IMR-90 (cell line): ENCODE measurements at regions not wholly inside any gene's neighbourhood (a gene's known extent, or its start where the extent isn't known, plus 50 kb on each side); places are given as distances from the start of the nearest gene placed in this dataset.

ENCODE experiments used
- ATAC-seq: fragments of 200-7000 bp; cut with Tn5 transposase; 2 replicates; pipeline ENCODE4 v1.9.1; 2020; ENCODE audit warnings: low read depth, mild to moderate bottlenecking, moderate library complexity
- BruUV-seq: library from RNA; stranded (reverse); fragments of 400-500 nt; replicated peaks from 2 replicates; lab custom pipeline; 2021; lab: Mats Ljungman, UMichigan
- CTCF ChIA-PET: fragments of 300-600 bp; formaldehyde crosslinking; extraction: SDS; loops from one replicate; lab custom pipeline; 2021; ENCODE audit warnings: antibody characterized with exemption; lab: Yijun Ruan, JAX
- POLR2A ChIA-PET: fragments of 300-600 bp; sonication (Branson Sonifier 250); formaldehyde crosslinking; loops from one replicate; lab custom pipeline; 2022; ENCODE audit warnings: antibody characterized with exemption; ENCODE audit not compliant: unreplicated experiment; lab: Charles Lee
- DNase-seq: peaks from one replicate; pipeline ENCODE4 v3.0.0; 2013
- H2AFZ ChIP-seq: replicated peaks from 2 replicates; pipeline ENCODE3; 2013; ENCODE audit warnings: low read length, mild to moderate bottlenecking; ENCODE audit not compliant: poor library complexity
- H2AK5ac ChIP-seq: 2 replicates; pipeline ENCODE4 v1.6.1; 2013; ENCODE audit warnings: low read depth, low read length, inconsistent platforms
- H2AK9ac ChIP-seq: replicated peaks from 2 replicates; pipeline ENCODE3; 2013; ENCODE audit warnings: mild to moderate bottlenecking, low read depth, low read length, moderate library complexity; ENCODE audit not compliant: poor library complexity
- H2BK120ac ChIP-seq: 2 replicates; pipeline ENCODE4 v1.6.1; 2013; ENCODE audit warnings: low read depth, low read length, inconsistent platforms
- H2BK15ac ChIP-seq: 3 replicates; pipeline ENCODE4 v1.6.1; 2013; ENCODE audit warnings: low read depth, low read length, inconsistent platforms
- H2BK20ac ChIP-seq: 2 replicates; pipeline ENCODE4 v1.6.1; 2013; ENCODE audit warnings: low read depth, mild to moderate bottlenecking, inconsistent platforms, low read length, moderate library complexity
- H2BK5ac ChIP-seq: 2 replicates; pipeline ENCODE4 v1.6.1; 2013; ENCODE audit warnings: mild to moderate bottlenecking, low read depth, low read length, inconsistent platforms; ENCODE audit not compliant: poor library complexity, severe bottlenecking
- H3K14ac ChIP-seq: replicated peaks from 2 replicates; pipeline ENCODE4 v1.6.1; 2013; ENCODE audit warnings: low read depth, low read length, inconsistent platforms
- H3K18ac ChIP-seq: 2 replicates; pipeline ENCODE4 v1.6.1; 2013; ENCODE audit warnings: low read depth, low read length, control low read depth
- H3K23ac ChIP-seq: 2 replicates; pipeline ENCODE4 v1.6.1; 2013; ENCODE audit warnings: low read depth, low read length, inconsistent platforms
- H3K27ac ChIP-seq: 2 replicates; pipeline ENCODE4 v1.5.1; 2013; ENCODE audit warnings: mild to moderate bottlenecking, control low read depth, low read length; ENCODE audit not compliant: insufficient read depth
- H3K27me3 ChIP-seq: 2 replicates; pipeline ENCODE4 v1.6.1; 2013; ENCODE audit warnings: low read length; ENCODE audit not compliant: control insufficient read depth, insufficient read depth
- H3K36me3 ChIP-seq: 2 replicates; pipeline ENCODE4 v1.6.1; 2013; ENCODE audit warnings: low read length, mixed read lengths; ENCODE audit not compliant: control insufficient read depth, insufficient read depth
- H3K4ac ChIP-seq: 2 replicates; pipeline ENCODE4 v1.6.1; 2013; ENCODE audit warnings: low read depth, low read length, inconsistent platforms
- H3K4me1 ChIP-seq: 2 replicates; pipeline ENCODE4 v1.6.1; 2013; ENCODE audit warnings: low read length, mixed read lengths; ENCODE audit not compliant: control insufficient read depth, insufficient read depth
- H3K4me2 ChIP-seq: 2 replicates; pipeline ENCODE4 v1.6.1; 2013; ENCODE audit warnings: low read depth, mild to moderate bottlenecking, control low read depth, low read length, moderate library complexity
- H3K4me3 ChIP-seq: 2 replicates; pipeline ENCODE4 v1.5.1; 2013; ENCODE audit warnings: low read depth, mild to moderate bottlenecking, control low read depth, low read length, moderate library complexity; ENCODE audit not compliant: insufficient read depth
- H3K56ac ChIP-seq: 2 replicates; pipeline ENCODE4 v1.6.1; 2013; ENCODE audit warnings: low read length, inconsistent platforms; ENCODE audit not compliant: insufficient read depth; ENCODE audit errors: extremely low read depth
- H3K79me1 ChIP-seq, 2 experiments: 2 replicates each; pipeline ENCODE4 v1.6.1; 2013; ENCODE audit warnings: low read length in 2 of 2, inconsistent platforms in 1 of 2, low read depth in 1 of 2
- H3K9ac ChIP-seq: 2 replicates; pipeline ENCODE4 v1.6.1; 2013; ENCODE audit warnings: low read depth, low read length, control low read depth
- H3K9me1 ChIP-seq: 2 replicates; pipeline ENCODE4 v1.6.1; 2013; ENCODE audit warnings: low read length, inconsistent platforms; ENCODE audit not compliant: insufficient read depth
- H3K9me3 ChIP-seq: 2 replicates; pipeline ENCODE4 v1.6.1; 2013; ENCODE audit warnings: low read length; ENCODE audit not compliant: control insufficient read depth, insufficient read depth
- H4K20me1 ChIP-seq: 2 replicates; pipeline ENCODE4 v1.6.1; 2013; ENCODE audit warnings: low read length, inconsistent platforms; ENCODE audit not compliant: insufficient read depth
- H4K5ac ChIP-seq: 2 replicates; pipeline ENCODE4 v1.6.1; 2013; ENCODE audit warnings: mild to moderate bottlenecking, low read depth, low read length, control low read depth
- H4K8ac ChIP-seq, 2 experiments: 2 replicates each; pipeline ENCODE4 v1.6.1; 2013; ENCODE audit warnings: low read depth in 2 of 2, low read length in 2 of 2, control low read depth in 1 of 2, inconsistent platforms in 1 of 2
- H4K91ac ChIP-seq: 2 replicates; pipeline ENCODE4 v1.6.1; 2013; ENCODE audit warnings: low read depth, low read length, inconsistent platforms; ENCODE audit not compliant: insufficient read depth
- CEBPB ChIP-seq: IDR thresholded peaks from 2 replicates; pipeline ENCODE4 v1.6.1; 2012; ENCODE audit warnings: low read depth, low read length, improper control_type of control experiment
- CHD1 ChIP-seq: IDR thresholded peaks from 2 replicates; pipeline ENCODE4 v1.6.1; 2012; ENCODE audit warnings: low read depth, low read length, improper control_type of control experiment
- FOS ChIP-seq: fragments of 150-350 bp; IDR thresholded peaks from 2 replicates; pipeline ENCODE4 v1.6.1; 2016; ENCODE audit warnings: low read depth, low read length
- MAFK ChIP-seq: IDR thresholded peaks from 2 replicates; pipeline ENCODE4 v1.6.1; 2012; ENCODE audit warnings: low read depth, low read length, improper control_type of control experiment
- MAZ ChIP-seq: IDR thresholded peaks from 2 replicates; pipeline ENCODE4 v1.6.1; 2012; ENCODE audit warnings: low read depth, mild to moderate bottlenecking, low read length, improper control_type of control experiment, moderate library complexity, borderline replicate concordance
- MXI1 ChIP-seq: IDR thresholded peaks from 2 replicates; pipeline ENCODE4 v1.6.1; 2012; ENCODE audit warnings: low read depth, mild to moderate bottlenecking, low read length, moderate library complexity, borderline replicate concordance
- NFE2L2 ChIP-seq: fragments of 150-350 bp; IDR thresholded peaks from 2 replicates; pipeline ENCODE4 v1.6.1; 2016; ENCODE audit warnings: low read depth, mild to moderate bottlenecking, low read length
- POLR2A ChIP-seq: IDR thresholded peaks from 2 replicates; pipeline ENCODE4 v1.6.1; 2012; ENCODE audit warnings: mild to moderate bottlenecking, low read depth, low read length
- RAD21 ChIP-seq: IDR thresholded peaks from 2 replicates; pipeline ENCODE4 v1.6.1; 2012; ENCODE audit warnings: low read length, improper control_type of control experiment
- RFX5 ChIP-seq: IDR thresholded peaks from 2 replicates; pipeline ENCODE4 v1.8.0; 2012; ENCODE audit warnings: low read depth, mild to moderate bottlenecking, low read length, moderate library complexity
- SMC3 ChIP-seq: fragments of 150-350 bp; IDR thresholded peaks from 2 replicates; pipeline ENCODE4 v1.6.1; 2016; ENCODE audit warnings: low read depth, mild to moderate bottlenecking, antibody characterized with exemption, low read length, moderate library complexity
- WGBS, 2 experiments: methylation state at CpG; one replicate each; pipeline versions ENCODE4 v1.1.5 to v1.1.7; 2013; ENCODE audit warnings: missing lambda C conversion rate in 2 of 2; ENCODE audit not compliant: insufficient read length in 1 of 2; ENCODE audit errors: extremely low coverage in 2 of 2; 5-methylcytosine and 5-hydroxymethylcytosine counted together
- dilution Hi-C: fragments of 300-500 bp; cut with HindIII; formaldehyde crosslinking; loops from one replicate; pipeline ENCODE4 v1.14.3; 2018; ENCODE audit warnings: low sequenced_read_pairs; ENCODE audit not compliant: unreplicated experiment
- in situ Hi-C: fragments of 300-500 bp; cut with MboI; formaldehyde crosslinking; loops from 3 replicates; pipeline ENCODE4 v1.14.3; 2019; ENCODE audit warnings: low sequenced_read_pairs, inconsistent platforms, mixed read lengths
- intact Hi-C: fragments of 100-400 bp; cut with micrococcal nuclease; formaldehyde crosslinking; loops from 2 replicates; pipeline ENCODE4 v1.10.0; 2022
- TF ChIP-seq, protein P1 (sequence below): conservative IDR thresholded peaks from 2 replicates; pipeline ENCODE4 v1.5.1; 2012; ENCODE audit warnings: mild to moderate bottlenecking, low read depth, low read length, improper control_type of control experiment
- TF ChIP-seq, protein P2 (sequence below): fragments of 150-350 bp; IDR thresholded peaks from 2 replicates; pipeline ENCODE4 v1.6.1; 2017; ENCODE audit warnings: mild to moderate bottlenecking, antibody characterized with exemption, low read length, low read depth
- TF ChIP-seq, protein P3 (sequence below): fragments of 150-350 bp; IDR thresholded peaks from 2 replicates; pipeline ENCODE4 v1.6.1; 2016; ENCODE audit warnings: low read depth, mild to moderate bottlenecking, low read length, moderate library complexity, borderline replicate concordance

DNA sequence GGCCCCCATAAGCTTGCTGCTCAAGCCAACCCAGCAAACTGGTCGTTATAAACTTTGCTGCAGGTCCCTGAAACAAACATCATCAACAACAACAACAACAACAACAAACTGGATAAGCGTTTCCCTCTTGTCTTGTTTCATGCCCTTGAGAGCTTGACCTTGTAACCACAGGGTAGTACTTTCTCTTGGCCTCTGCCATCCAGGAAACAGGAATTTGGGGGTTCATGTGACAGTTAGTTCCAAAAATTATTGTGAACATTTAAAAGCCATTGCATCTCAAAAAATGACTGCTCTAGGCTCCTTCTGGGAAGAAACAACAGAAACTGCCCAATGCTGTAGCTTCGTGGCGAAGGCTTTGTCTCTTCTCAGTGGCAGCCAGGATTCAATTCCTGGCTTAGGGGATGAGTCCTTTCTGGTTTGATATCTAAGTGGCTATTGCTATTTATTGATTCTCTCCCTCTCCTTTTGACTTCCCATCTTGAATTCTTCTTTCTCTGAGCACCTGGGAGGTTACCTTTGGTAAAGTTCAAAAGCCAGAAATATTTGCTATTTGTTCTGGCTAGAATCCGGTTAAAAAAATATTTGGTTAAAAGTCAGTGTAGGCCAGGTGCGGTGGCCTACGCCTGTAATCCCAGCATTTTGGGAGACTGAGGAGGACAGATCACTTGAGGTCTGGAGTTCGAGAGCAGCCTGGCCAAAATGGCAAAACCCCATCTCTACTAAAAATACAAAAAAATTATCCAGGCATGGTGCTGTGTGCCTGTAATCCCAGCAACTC is 52.0 kb upstream of the CPM start:
- ChIA-PET POLR2A (no interaction called here), CTCF (no interaction called here)
- Histone ChIP-seq H3K23ac (no peak overlapping the region), H3K4me2 (no peak overlapping the region), H3K56ac (no peak overlapping the region), H2BK120ac (no peak overlapping the region), H2AK5ac (no peak overlapping the region), H2AFZ (no peak overlapping the region), H3K36me3 (no peaks in the 10 kb centered on the region), H3K9ac (no peak overlapping the region), H3K4ac (no peak overlapping the region), H2BK15ac (no peak overlapping the region), H2BK20ac (no peak overlapping the region), H3K4me1 (no peaks in the 10 kb centered on the region), H3K14ac (no peak overlapping the region), H3K27ac (no peak overlapping the region), H3K27me3 (no peaks in the 10 kb centered on the region), H2BK5ac (no peak overlapping the region), H3K79me1 (no peaks in the 10 kb centered on the region), H4K8ac (no peak overlapping the region), H3K9me3 (peaks cover 2% of the 10 kb centered on the region; the same call in 1 of the 2 replicates), H3K4me3 (no peak overlapping the region), H4K91ac (no peak overlapping the region), H3K9me1 (no peaks in the 10 kb centered on the region; the same call in 1 of the 2 replicates), H4K5ac (no peak overlapping the region), H2AK9ac (no peak overlapping the region), H4K20me1 (no peaks in the 10 kb centered on the region), H3K18ac (no peak overlapping the region)
- no peak for TF ChIP-seq CHD1
- TF ChIP-seq, protein P1, sequence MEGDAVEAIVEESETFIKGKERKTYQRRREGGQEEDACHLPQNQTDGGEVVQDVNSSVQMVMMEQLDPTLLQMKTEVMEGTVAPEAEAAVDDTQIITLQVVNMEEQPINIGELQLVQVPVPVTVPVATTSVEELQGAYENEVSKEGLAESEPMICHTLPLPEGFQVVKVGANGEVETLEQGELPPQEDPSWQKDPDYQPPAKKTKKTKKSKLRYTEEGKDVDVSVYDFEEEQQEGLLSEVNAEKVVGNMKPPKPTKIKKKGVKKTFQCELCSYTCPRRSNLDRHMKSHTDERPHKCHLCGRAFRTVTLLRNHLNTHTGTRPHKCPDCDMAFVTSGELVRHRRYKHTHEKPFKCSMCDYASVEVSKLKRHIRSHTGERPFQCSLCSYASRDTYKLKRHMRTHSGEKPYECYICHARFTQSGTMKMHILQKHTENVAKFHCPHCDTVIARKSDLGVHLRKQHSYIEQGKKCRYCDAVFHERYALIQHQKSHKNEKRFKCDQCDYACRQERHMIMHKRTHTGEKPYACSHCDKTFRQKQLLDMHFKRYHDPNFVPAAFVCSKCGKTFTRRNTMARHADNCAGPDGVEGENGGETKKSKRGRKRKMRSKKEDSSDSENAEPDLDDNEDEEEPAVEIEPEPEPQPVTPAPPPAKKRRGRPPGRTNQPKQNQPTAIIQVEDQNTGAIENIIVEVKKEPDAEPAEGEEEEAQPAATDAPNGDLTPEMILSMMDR, result no peak
- TF ChIP-seq MAFK, result no peak
- TF ChIP-seq SMC3, result no peak
- no peak for TF ChIP-seq MAZ
- TF ChIP-seq, protein P2, sequence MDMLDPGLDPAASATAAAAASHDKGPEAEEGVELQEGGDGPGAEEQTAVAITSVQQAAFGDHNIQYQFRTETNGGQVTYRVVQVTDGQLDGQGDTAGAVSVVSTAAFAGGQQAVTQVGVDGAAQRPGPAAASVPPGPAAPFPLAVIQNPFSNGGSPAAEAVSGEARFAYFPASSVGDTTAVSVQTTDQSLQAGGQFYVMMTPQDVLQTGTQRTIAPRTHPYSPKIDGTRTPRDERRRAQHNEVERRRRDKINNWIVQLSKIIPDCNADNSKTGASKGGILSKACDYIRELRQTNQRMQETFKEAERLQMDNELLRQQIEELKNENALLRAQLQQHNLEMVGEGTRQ, result no peak
- no peak for TF ChIP-seq CEBPB
- TF ChIP-seq RAD21, result no peak
- TF ChIP-seq, protein P3, sequence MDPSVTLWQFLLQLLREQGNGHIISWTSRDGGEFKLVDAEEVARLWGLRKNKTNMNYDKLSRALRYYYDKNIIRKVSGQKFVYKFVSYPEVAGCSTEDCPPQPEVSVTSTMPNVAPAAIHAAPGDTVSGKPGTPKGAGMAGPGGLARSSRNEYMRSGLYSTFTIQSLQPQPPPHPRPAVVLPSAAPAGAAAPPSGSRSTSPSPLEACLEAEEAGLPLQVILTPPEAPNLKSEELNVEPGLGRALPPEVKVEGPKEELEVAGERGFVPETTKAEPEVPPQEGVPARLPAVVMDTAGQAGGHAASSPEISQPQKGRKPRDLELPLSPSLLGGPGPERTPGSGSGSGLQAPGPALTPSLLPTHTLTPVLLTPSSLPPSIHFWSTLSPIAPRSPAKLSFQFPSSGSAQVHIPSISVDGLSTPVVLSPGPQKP, result no peak
- no peak for TF ChIP-seq RFX5
- no peak for TF ChIP-seq POLR2A
- no peak for TF ChIP-seq FOS
- TF ChIP-seq NFE2L2, result no peak
- TF ChIP-seq MXI1, result no peak
- BruUV-seq, result no TSS peak
- ATAC-seq (no peak), DNase-seq (no peak)
- dilution Hi-C loops, result no loop called here
- no CpG with 5 or more reads among the region's 8 CpGs for WGBS, 2 experiments
- intact Hi-C loops, result no loop called here
- in situ Hi-C loops, result no loop called here
